NB4 (cell line): ENCODE measurements at regions not wholly inside any gene's neighbourhood (a gene's known extent, or its start where the extent isn't known, plus 50 kb on each side); places are given as distances from the start of the nearest gene placed in this dataset.

Experiments used
- DNase-seq: peaks from one replicate; pipeline ENCODE4 v3.0.0; 2010; ENCODE audit warnings: low read depth
- H3K4me3 ChIP-seq: one replicate; pipeline ENCODE4 v1.5.1; 2011; ENCODE audit warnings: mild to moderate bottlenecking, low read depth, low read length, moderate library complexity
- MAX ChIP-seq: IDR thresholded peaks from 2 replicates; pipeline ENCODE4 v1.6.1; 2011; ENCODE audit warnings: low read depth, low read length
- MYC ChIP-seq: IDR thresholded peaks from 2 replicates; pipeline ENCODE4 v1.6.1; 2011; ENCODE audit warnings: low read depth, low read length
- POLR2A ChIP-seq: IDR thresholded peaks from 2 replicates; pipeline ENCODE4 v1.6.1; 2011; ENCODE audit warnings: mild to moderate bottlenecking; ENCODE audit not compliant: insufficient read length; ENCODE audit errors: extremely low read depth
- TF ChIP-seq, protein P1 (sequence below): IDR thresholded peaks from one replicate; pipeline ENCODE4 v1.5.1; 2012; ENCODE audit warnings: low read depth, low read length

DNA sequence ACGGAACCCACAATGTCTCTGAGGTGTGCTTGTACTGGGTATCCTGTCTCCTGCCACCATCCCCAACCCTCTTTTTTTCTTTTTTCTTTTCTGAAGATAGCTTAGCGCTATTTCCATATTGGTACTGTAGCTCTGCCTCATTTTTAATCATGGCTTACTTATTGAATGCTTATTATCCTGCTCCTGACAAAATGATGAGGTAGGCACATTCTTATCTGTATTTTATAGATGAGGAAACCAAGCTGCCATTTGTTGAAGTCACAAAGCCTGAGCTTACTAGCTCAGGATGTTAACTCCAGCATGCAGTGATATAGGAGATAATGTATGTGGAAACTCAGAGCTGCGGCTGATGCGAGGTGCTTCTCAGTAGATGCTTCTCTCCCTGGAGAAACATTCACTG, 61.4 kb upstream of the GPR6 start:
- no peak for DNase-seq
- no peak overlapping the region for H3K4me3 ChIP-seq
- TF ChIP-seq MYC = no peak
- TF ChIP-seq, protein P1, sequence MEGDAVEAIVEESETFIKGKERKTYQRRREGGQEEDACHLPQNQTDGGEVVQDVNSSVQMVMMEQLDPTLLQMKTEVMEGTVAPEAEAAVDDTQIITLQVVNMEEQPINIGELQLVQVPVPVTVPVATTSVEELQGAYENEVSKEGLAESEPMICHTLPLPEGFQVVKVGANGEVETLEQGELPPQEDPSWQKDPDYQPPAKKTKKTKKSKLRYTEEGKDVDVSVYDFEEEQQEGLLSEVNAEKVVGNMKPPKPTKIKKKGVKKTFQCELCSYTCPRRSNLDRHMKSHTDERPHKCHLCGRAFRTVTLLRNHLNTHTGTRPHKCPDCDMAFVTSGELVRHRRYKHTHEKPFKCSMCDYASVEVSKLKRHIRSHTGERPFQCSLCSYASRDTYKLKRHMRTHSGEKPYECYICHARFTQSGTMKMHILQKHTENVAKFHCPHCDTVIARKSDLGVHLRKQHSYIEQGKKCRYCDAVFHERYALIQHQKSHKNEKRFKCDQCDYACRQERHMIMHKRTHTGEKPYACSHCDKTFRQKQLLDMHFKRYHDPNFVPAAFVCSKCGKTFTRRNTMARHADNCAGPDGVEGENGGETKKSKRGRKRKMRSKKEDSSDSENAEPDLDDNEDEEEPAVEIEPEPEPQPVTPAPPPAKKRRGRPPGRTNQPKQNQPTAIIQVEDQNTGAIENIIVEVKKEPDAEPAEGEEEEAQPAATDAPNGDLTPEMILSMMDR = no peak
- no peak for TF ChIP-seq POLR2A
- no peak for TF ChIP-seq MAX

- no peak for TF ChIP-seq POLR2A
- TF ChIP-seq MAX = no peak
- TF ChIP-seq MYC = no peak
- TF ChIP-seq, protein P1 = no peak
- no peak overlapping the region for H3K4me3 ChIP-seq
These were observed 59.9 kb upstream of the GPR6 start for GRCh38 chr6:109918227-109918626.

GRCh38 chr6:109920911-109921310, 57.2 kb upstream of the GPR6 start:
- TF ChIP-seq POLR2A (no peak), MAX (no peak), MYC (no peak)
- TF ChIP-seq, protein P1 = no peak
- DNase-seq = no peak
- no peak overlapping the region for H3K4me3 ChIP-seq

More at GRCh38 chr6:109918227-109918626, 59.9 kb upstream of the GPR6 start:
- DNase-seq = no peak

DNA sequence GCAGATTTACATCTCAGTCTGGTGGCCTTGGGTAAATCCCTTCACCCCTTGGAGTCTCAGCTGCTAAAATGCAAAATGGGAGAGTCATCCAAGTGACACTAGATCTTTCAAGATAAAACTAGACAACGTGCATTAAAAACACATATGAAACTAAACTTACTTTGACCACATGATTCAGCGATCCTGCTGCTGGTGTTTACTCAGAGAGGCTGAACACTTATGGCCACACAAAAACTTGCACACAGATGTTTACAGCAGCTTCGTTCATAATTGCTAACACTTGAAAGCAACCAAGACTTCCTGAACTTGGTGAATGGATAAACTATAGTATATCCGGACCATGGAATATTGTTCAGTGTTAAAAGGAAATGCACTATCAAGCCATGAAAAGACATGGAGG, 55.3 kb upstream of the GPR6 start:
- no peak overlapping the region for H3K4me3 ChIP-seq
- TF ChIP-seq MAX = no peak
- no peak for TF ChIP-seq POLR2A
- TF ChIP-seq, protein P1 = no peak
- TF ChIP-seq MYC = no peak
- no peak for DNase-seq

DNA sequence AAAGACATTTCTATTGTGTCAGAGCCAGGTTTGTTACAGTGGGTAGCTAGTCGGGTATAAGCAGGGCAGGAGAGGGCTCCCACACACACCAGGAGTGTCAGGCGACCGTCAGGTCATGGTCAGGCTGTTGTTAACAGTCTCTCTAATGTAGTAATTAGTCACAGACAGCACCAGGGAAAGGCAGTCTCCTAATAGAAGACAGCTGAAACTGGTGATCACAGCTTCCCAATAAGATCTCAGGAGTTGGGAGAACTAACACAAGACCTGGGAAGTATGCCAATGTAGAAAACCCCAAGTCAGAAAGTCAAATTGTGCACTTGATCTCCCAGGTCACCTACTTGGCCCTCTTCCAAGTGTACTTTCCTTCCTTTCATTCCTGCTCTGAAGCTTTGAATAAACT, 53.0 kb upstream of the GPR6 start:
- DNase-seq = no peak
- no peak for TF ChIP-seq POLR2A
- TF ChIP-seq, protein P1 = no peak
- TF ChIP-seq MYC = no peak
- TF ChIP-seq MAX = no peak

DNA sequence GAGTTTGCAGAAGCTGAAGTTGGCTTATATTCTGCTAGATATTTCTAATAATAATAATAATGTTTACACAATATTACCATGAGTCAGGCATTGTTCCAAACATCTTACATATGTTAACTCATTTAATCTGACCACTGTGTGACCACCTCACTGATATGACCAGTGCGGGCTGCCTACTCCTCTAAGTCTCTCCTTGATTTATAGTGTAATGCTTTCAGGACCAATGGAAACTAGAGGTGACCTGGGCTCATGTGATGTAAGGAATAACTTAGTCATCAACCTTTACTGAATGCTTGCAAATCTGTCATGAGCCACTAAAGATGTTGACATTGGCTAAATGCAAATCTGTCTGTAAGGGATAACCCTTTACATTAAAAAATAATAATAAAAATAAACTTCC, 51.1 kb upstream of the GPR6 start:
- DNase-seq = no peak

More for the DNA sequence above, 53.0 kb upstream of the GPR6 start:
- no peak overlapping the region for H3K4me3 ChIP-seq

More for the DNA sequence above, 51.1 kb upstream of the GPR6 start:
- no peak for TF ChIP-seq MAX
- TF ChIP-seq MYC = no peak
- TF ChIP-seq, protein P1 = no peak
- TF ChIP-seq POLR2A = no peak
- no peak overlapping the region for H3K4me3 ChIP-seq
